Endothelial cell of umbilical vein (primary cell): ENCODE measurements at regions not wholly inside any gene's neighbourhood (a gene's known extent, or its start where the extent isn't known, plus 50 kb on each side); places are given as distances from the start of the nearest gene placed in this dataset.

Experiments used
- BruUV-seq: library from RNA; stranded (reverse); fragments of 400-500 nt; replicated peaks from 2 replicates; lab custom pipeline; 2021; lab: Mats Ljungman, UMichigan
- CTCF ChIA-PET: fragments of 300-600, 350-600 bp; sonication (Branson Sonifier 250); formaldehyde crosslinking; loops from one replicate; lab custom pipeline; 2021; ENCODE audit warnings: antibody characterized with exemption, inconsistent platforms; lab: Charles Lee
- POLR2A ChIA-PET: fragments of 300-600, 350-600 bp; sonication (Branson Sonifier 250); formaldehyde crosslinking; loops from one replicate; lab custom pipeline; 2021; ENCODE audit warnings: antibody characterized with exemption, inconsistent platforms; lab: Charles Lee
- DNase-seq: peaks from one replicate; pipeline ENCODE4 v3.0.0-alpha.2; 2011; ENCODE audit warnings: low read depth, low spot score
- FAIRE-seq: peaks from 2 replicates; lab custom pipeline; 2011; peaks lifted over from hg19 to GRCh38; lab: Jason Lieb, UNC
- H2AFZ ChIP-seq: 2 replicates; pipeline ENCODE4 v1.6.0; 2012; ENCODE audit warnings: low read depth, low read length, control low read depth, inconsistent platforms
- H3K27ac ChIP-seq: 2 replicates; pipeline ENCODE4 v1.5.1; 2011; ENCODE audit warnings: low read depth, mild to moderate bottlenecking, control low read depth, low read length, moderate library complexity; ENCODE audit not compliant: insufficient read depth
- H3K27me3 ChIP-seq, 2 experiments: 2 replicates each; pipeline versions ENCODE4 v1.6.0 to v1.6.1; 2011; ENCODE audit warnings: low read length in 2 of 2, mixed read lengths in 1 of 2; ENCODE audit not compliant: control insufficient read depth in 2 of 2, insufficient read depth in 2 of 2
- H3K36me3 ChIP-seq, 2 experiments: 2 replicates in 1 of 2; 3 replicates in 1 of 2; pipeline ENCODE4 v1.5.1; 2011; ENCODE audit warnings: low read length in 2 of 2, mild to moderate bottlenecking in 1 of 2, moderate library complexity in 1 of 2; ENCODE audit not compliant: control insufficient read depth in 2 of 2, insufficient read depth in 2 of 2; ENCODE audit errors: extremely low read depth in 1 of 2
- H3K4me1 ChIP-seq: 3 replicates; pipeline ENCODE4 v1.5.1; 2011; ENCODE audit warnings: mild to moderate bottlenecking, low read length; ENCODE audit not compliant: control insufficient read depth, insufficient read depth; ENCODE audit errors: extremely low read depth
- H3K4me2 ChIP-seq: 2 replicates; pipeline ENCODE4 v1.6.1; 2011; ENCODE audit warnings: low read length, control low read depth, mixed read lengths; ENCODE audit not compliant: insufficient read depth
- H3K4me3 ChIP-seq, 3 experiments: fragments of 200-600 bp in 1 of 3; sonication (generic), shearing (Covaris generic) in 1 of 3; replicated peaks in 1 of 3; 2 replicates each; pipeline ENCODE4 v1.5.1; 2011 to 2016; ENCODE audit warnings: control low read depth in 3 of 3, low read length in 3 of 3, mild to moderate bottlenecking in 2 of 3, inconsistent platforms in 1 of 3, low read depth in 1 of 3, moderate library complexity in 1 of 3; ENCODE audit not compliant: insufficient read depth in 1 of 3
- H3K79me2 ChIP-seq: 2 replicates; pipeline ENCODE4 v1.6.0; 2012; ENCODE audit warnings: low read length, inconsistent platforms; ENCODE audit not compliant: control insufficient read depth, insufficient read depth
- H3K9ac ChIP-seq: replicated peaks from 2 replicates; pipeline ENCODE3; 2011; ENCODE audit warnings: low read length, control low read depth; ENCODE audit not compliant: insufficient read depth; ENCODE audit errors: extremely low read depth
- H3K9me1 ChIP-seq: replicated peaks from 3 replicates; pipeline ENCODE4 v1.6.0; 2011; ENCODE audit warnings: mild to moderate bottlenecking, low read length; ENCODE audit not compliant: control insufficient read depth, insufficient read depth; ENCODE audit errors: extremely low read depth
- H3K9me3 ChIP-seq: replicated peaks from 2 replicates; pipeline ENCODE4 v1.5.1; 2012; ENCODE audit warnings: low read length, inconsistent platforms; ENCODE audit not compliant: control insufficient read depth, insufficient read depth
- H4K20me1 ChIP-seq: replicated peaks from 2 replicates; pipeline ENCODE3; 2011; ENCODE audit warnings: mild to moderate bottlenecking, low read length; ENCODE audit not compliant: control insufficient read depth, insufficient read depth; ENCODE audit errors: extremely low read depth
- CTCF ChIP-seq, 2 donors: IDR thresholded peaks; 1 replicate in 1 of 2; 2 replicates in 1 of 2; pipeline ENCODE4 v1.5.1; 2011; ENCODE audit warnings: low read length in 2 of 2, mild to moderate bottlenecking in 2 of 2, moderate library complexity in 2 of 2, control low read depth in 1 of 2, inconsistent platforms in 1 of 2, low read depth in 1 of 2; ENCODE audit not compliant: insufficient read depth in 1 of 2; ENCODE audit errors: extremely low read depth in 1 of 2
- EZH2 ChIP-seq: IDR thresholded peaks from 2 replicates; pipeline ENCODE4 v1.6.1; 2012; ENCODE audit warnings: borderline replicate concordance, low read depth, mild to moderate bottlenecking, moderate library complexity, low read length, inconsistent platforms; ENCODE audit not compliant: severe bottlenecking
- FOS ChIP-seq: IDR thresholded peaks from 2 replicates; pipeline ENCODE4 v1.6.1; 2011; ENCODE audit warnings: mild to moderate bottlenecking, low read length, moderate library complexity, borderline replicate concordance; ENCODE audit not compliant: insufficient read depth
- GATA2 ChIP-seq: IDR thresholded peaks from 2 replicates; pipeline ENCODE4 v1.7.0; 2011; ENCODE audit warnings: low read depth, mild to moderate bottlenecking, moderate library complexity, mixed read lengths, low read length; ENCODE audit not compliant: insufficient read length, insufficient read depth
- JUN ChIP-seq: IDR thresholded peaks from 2 replicates; pipeline ENCODE4 v1.6.1; 2011; ENCODE audit warnings: borderline replicate concordance, low read depth; ENCODE audit not compliant: insufficient read length, insufficient read depth
- MAX ChIP-seq: IDR thresholded peaks from 2 replicates; pipeline ENCODE4 v1.6.1; 2011; ENCODE audit not compliant: insufficient read depth, insufficient read length
- MYC ChIP-seq: IDR thresholded peaks from one replicate; pipeline ENCODE4 v1.6.1; 2011; ENCODE audit warnings: mild to moderate bottlenecking, low read depth, low read length
- POLR2A ChIP-seq: IDR thresholded peaks from 2 replicates; pipeline ENCODE4 v1.6.1; 2012; ENCODE audit warnings: low read depth, mild to moderate bottlenecking, control low read depth, low read length
- POLR2AphosphoS5 ChIP-seq: IDR thresholded peaks from 2 replicates; pipeline ENCODE4 v1.6.1; 2012; ENCODE audit warnings: low read depth, mild to moderate bottlenecking, control low read depth, low read length, moderate library complexity; ENCODE audit not compliant: insufficient read depth
- dilution Hi-C: fragments of 300-500 bp; cut with MboI; formaldehyde crosslinking; loops from one replicate; pipeline ENCODE4 v1.15.0; 2019; ENCODE audit warnings: low sequenced_read_pairs; ENCODE audit not compliant: extremely low pct_ligation_motif_present
- intact Hi-C: fragments of 100-400 bp; cut with micrococcal nuclease; formaldehyde crosslinking; loops from one replicate; pipeline ENCODE4 v1.10.0; 2022

DNA sequence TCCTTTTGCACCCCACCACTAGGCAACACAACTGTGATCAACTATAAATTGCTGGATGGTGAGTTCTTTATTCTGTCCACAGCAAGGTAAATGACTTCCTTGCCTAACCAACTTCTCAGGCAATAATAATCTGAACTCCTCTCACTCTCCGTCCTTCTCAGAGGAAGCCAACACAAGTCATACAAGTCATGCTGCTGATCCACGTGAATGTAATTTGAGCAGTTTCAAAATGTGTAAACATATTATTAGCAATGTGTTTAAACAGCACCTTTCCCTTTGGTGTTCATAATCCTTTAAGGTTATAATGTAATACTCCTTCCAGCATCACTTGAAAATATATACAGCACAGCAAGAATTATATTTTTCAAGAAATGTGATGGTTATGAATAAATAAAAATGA is 127.9 kb downstream of the QRSL1 start:
- CTCF ChIA-PET, result no interaction called here
- H4K20me1 ChIP-seq, result no peaks in the 10 kb centered on the region
- POLR2A ChIA-PET, result no interaction called here
- no peaks in the 10 kb centered on the region for H3K79me2 ChIP-seq
- no peaks in the 10 kb centered on the region for H3K4me1 ChIP-seq
- no peak for FAIRE-seq
- H3K4me3 ChIP-seq, result no peak overlapping the region
- no peak for DNase-seq
- no peak overlapping the region for H3K4me2 ChIP-seq
- no peaks in the 10 kb centered on the region for H3K9me1 ChIP-seq
- intact Hi-C loops, result no loop called here
- no peaks in the 10 kb centered on the region for H3K9me3 ChIP-seq
- H3K36me3 ChIP-seq, result no peaks in the 10 kb centered on the region
- TF ChIP-seq POLR2AphosphoS5 (no peak), EZH2 (no peak), MAX (no peak), GATA2 (no peak), FOS (no peak), POLR2A (no peak), CTCF (IDR thresholded peaks at IDR 0.05; ENCODE audit: extremely low read depth in 1 of 2, insufficient read depth in 1 of 2, low read depth in 1 of 2, low read length in 2 of 2) (no peak), MYC (no peak), JUN (no peak)
- no peaks in the 10 kb centered on the region for H3K27me3 ChIP-seq
- no peak overlapping the region for H3K9ac ChIP-seq
- H2AFZ ChIP-seq, result no peak overlapping the region
- dilution Hi-C loops, result no loop called here
- no peak overlapping the region for H3K27ac ChIP-seq
- no TSS peak for BruUV-seq
